ENCODE measurements at regions not wholly inside any gene's neighbourhood (a gene's known extent, or its start where the extent isn't known, plus 50 kb on each side); places are given as distances from the start of the nearest gene placed in this dataset.

GRCh38 chr5:144582066-144582465 lies 411.4 kb downstream of the KCTD16 start:
- H2AFZ ChIP-seq (ENCODE audit: low read depth, low read length), result no peak overlapping the region
- H3K9me1 ChIP-seq (ENCODE audit: control insufficient read depth, insufficient read depth, low read length), result no peaks in the 10 kb centered on the region
- DNase-seq (ENCODE audit: extremely low read depth in 1 of 4, low spot score in 3 of 4), result no peak
- H4K20me1 ChIP-seq (replicated peaks; ENCODE audit: control insufficient read depth, insufficient read depth, low read length), result no peaks in the 10 kb centered on the region
- no peak for FAIRE-seq
- WGBS (ENCODE audit: insufficient coverage, low coverage, missing lambda C conversion rate), result 0% methylated on average over 3 of the region's 3 CpGs
- H3K4me2 ChIP-seq (ENCODE audit: insufficient read depth, low read length), result no peak overlapping the region
- POLR2A ChIA-PET, result no interaction called here
- H3K4me3 ChIP-seq, result no peak overlapping the region
- H3K9ac ChIP-seq (ENCODE audit: insufficient read depth in 1 of 2, low read depth in 2 of 2, low read length in 2 of 2), result no peak overlapping the region
- H3K36me3 ChIP-seq (ENCODE audit: control insufficient read depth, insufficient read depth, low read length), result no peaks in the 10 kb centered on the region
- no peaks in the 10 kb centered on the region for H3K4me1 ChIP-seq (replicated peaks in 1 of 2; ENCODE audit: control insufficient read depth in 2 of 2, insufficient read depth in 2 of 2, low read length in 2 of 2)
- in situ Hi-C loops (cut with MboI) (no loop called here), intact Hi-C loops (cut with micrococcal nuclease) (no loop called here)
- H3K79me2 ChIP-seq (ENCODE audit: control insufficient read depth, insufficient read depth, low read length), result no peaks in the 10 kb centered on the region
- CTCF ChIA-PET (ENCODE audit: low intra/inter-chr PET ratio), result no interaction called here
- H3K27ac ChIP-seq (ENCODE audit: extremely low read depth, low read depth, low read length), result no peak overlapping the region
- no peaks in the 10 kb centered on the region for H3K27me3 ChIP-seq (ENCODE audit: control insufficient read depth in 2 of 2, insufficient read depth in 2 of 2, low read length in 2 of 2)
- no peaks in the 10 kb centered on the region for H3K9me3 ChIP-seq (replicated peaks; ENCODE audit: control insufficient read depth, insufficient read depth, low read depth, low read length)
- no TSS peak for BruUV-seq (replicated peaks)
- no peak for ATAC-seq
- TF ChIP-seq CHCHD3 (CRISPR knock-in tag; IDR thresholded peaks at IDR 0.05) (no peak), REST (IDR thresholded peaks at IDR 0.05; ENCODE audit: borderline replicate concordance) (no peak), REST (CRISPR knock-in tag; IDR thresholded peaks at IDR 0.05; ENCODE audit: low read depth) (no peak), GMEB1 (CRISPR knock-in tag; IDR thresholded peaks at IDR 0.05) (no peak), MCM5 (IDR thresholded peaks at IDR 0.05; ENCODE audit: low read depth) (no peak), OTX1 (CRISPR knock-in tag; IDR thresholded peaks at IDR 0.05) (no peak), MED1 (CRISPR knock-in tag; IDR thresholded peaks at IDR 0.05; ENCODE audit: borderline replicate concordance) (no peak), POLR2B (IDR thresholded peaks at IDR 0.05; ENCODE audit: low read depth, partially characterized antibody) (no peak), POLR3A (IDR thresholded peaks at IDR 0.05; ENCODE audit: borderline replicate concordance, extremely low read depth, insufficient read depth, insufficient read length) (no peak), TRIM28 (IDR thresholded peaks at IDR 0.05) (no peak), POLR2AphosphoS2 (IDR thresholded peaks at IDR 0.05; ENCODE audit: low read length) (no peak), XRCC5 (IDR thresholded peaks at IDR 0.05; ENCODE audit: low read depth, low read length) (no peak), RBFOX2 (IDR thresholded peaks at IDR 0.05; ENCODE audit: low read depth, low read length) (no peak), HNRNPH1 (optimal IDR thresholded peaks at IDR 0.05; ENCODE audit: low read depth, low read length) (no peak), MYC (IDR thresholded peaks at IDR 0.05; ENCODE audit: low read depth, low read length) (no peak), MYC (CRISPR knock-in tag; IDR thresholded peaks at IDR 0.05; ENCODE audit: borderline replicate concordance, low read depth) (no peak), ZNF184 (CRISPR knock-in tag; IDR thresholded peaks at IDR 0.05) (no peak)

All from K562 (cell line).